ENCODE measurements at regions not wholly inside any gene's neighbourhood (a gene's known extent, or its start where the extent isn't known, plus 50 kb on each side); places are given as distances from the start of the nearest gene placed in this dataset.

- TF ChIP-seq JUND (IDR thresholded peaks at IDR 0.05): no peak
These were observed 142.0 kb upstream of the CHRM2 start (continued) for GRCh38 chr7:136726460-136726859.

- Histone ChIP-seq H3K9me3 (ENCODE audit: control insufficient read depth in 4 of 4, low read length in 3 of 4) (no peaks in the 10 kb centered on the region), H3K27me3 (ENCODE audit: control insufficient read depth in 4 of 4, insufficient read depth in 4 of 4, low read length in 3 of 4) (no peaks in the 10 kb centered on the region), H3K27ac (ENCODE audit: low read depth in 1 of 2, low read length in 2 of 2) (no peak overlapping the region), H3K9ac (ENCODE audit: low read depth in 1 of 2, low read length in 2 of 2) (no peak overlapping the region), H3K4me3 (ENCODE audit: low read depth in 1 of 3, low read length in 3 of 3) (no peak overlapping the region), H3K4me1 (ENCODE audit: control insufficient read depth in 4 of 4, insufficient read depth in 4 of 4, low read length in 3 of 4) (no peaks in the 10 kb centered on the region), H3K36me3 (ENCODE audit: control insufficient read depth in 4 of 4, insufficient read depth in 3 of 4, low read depth in 1 of 4, low read length in 3 of 4) (no peaks in the 10 kb centered on the region)
- 73% methylated on average over 6 of the region's 6 CpGs for WGBS
- DNase-seq (ENCODE audit: low spot score): no peak
- no peak for TF ChIP-seq MAX (IDR thresholded peaks at IDR 0.05)
- no peak for TF ChIP-seq FOXA2 (IDR thresholded peaks at IDR 0.05)
- TF ChIP-seq REST (IDR thresholded peaks at IDR 0.05): no peak
- TF ChIP-seq CTCF (IDR thresholded peaks at IDR 0.05; ENCODE audit: low read depth, low read length, missing input control): no peak
- TF ChIP-seq JUND (IDR thresholded peaks at IDR 0.05): no peak
- no peak for TF ChIP-seq RXRA (IDR thresholded peaks at IDR 0.05)
- no peak for TF ChIP-seq GABPA (IDR thresholded peaks at IDR 0.05 in 1 of 2, conservative IDR thresholded peaks at IDR 0.05 in 1 of 2)
- TF ChIP-seq HNF4A (conservative IDR thresholded peaks at IDR 0.05): no peak
- no peak for TF ChIP-seq RAD21 (IDR thresholded peaks at IDR 0.05)
- no peak for TF ChIP-seq NR2F2 (IDR thresholded peaks at IDR 0.05)
- TF ChIP-seq HNF4G (IDR thresholded peaks at IDR 0.05): no peak
- TF ChIP-seq TAF1 (conservative IDR thresholded peaks at IDR 0.05): no peak
These were observed 150.4 kb upstream of the CHRM2 start for GRCh38 chr7:136717910-136718557.

GRCh38 chr7:136714062-136714461 is 154.4 kb upstream of the CHRM2 start:
- Histone ChIP-seq H3K27me3 (ENCODE audit: control insufficient read depth in 4 of 4, insufficient read depth in 4 of 4, low read length in 3 of 4) (no peaks in the 10 kb centered on the region), H3K9me3 (ENCODE audit: control insufficient read depth in 4 of 4, low read length in 3 of 4) (no peaks in the 10 kb centered on the region), H3K4me3 (ENCODE audit: low read depth in 1 of 3, low read length in 3 of 3) (no peak overlapping the region), H3K9ac (ENCODE audit: low read depth in 1 of 2, low read length in 2 of 2) (no peak overlapping the region), H3K36me3 (ENCODE audit: control insufficient read depth in 4 of 4, insufficient read depth in 3 of 4, low read depth in 1 of 4, low read length in 3 of 4) (no peaks in the 10 kb centered on the region), H3K4me1 (ENCODE audit: control insufficient read depth in 4 of 4, insufficient read depth in 4 of 4, low read length in 3 of 4) (no peaks in the 10 kb centered on the region), H3K27ac (ENCODE audit: low read depth in 1 of 2, low read length in 2 of 2) (no peak overlapping the region)
- no peak for DNase-seq (ENCODE audit: low spot score)
- 87% methylated on average over 3 of the region's 3 CpGs for WGBS
- no peak for TF ChIP-seq REST (IDR thresholded peaks at IDR 0.05)
- no peak for TF ChIP-seq HNF4A (conservative IDR thresholded peaks at IDR 0.05)
- TF ChIP-seq MAX (IDR thresholded peaks at IDR 0.05): no peak
- TF ChIP-seq NR2F2 (IDR thresholded peaks at IDR 0.05): no peak
- no peak for TF ChIP-seq FOXA1 (IDR thresholded peaks at IDR 0.05)
- TF ChIP-seq HNF4G (IDR thresholded peaks at IDR 0.05): no peak
- no peak for TF ChIP-seq TAF1 (conservative IDR thresholded peaks at IDR 0.05)
- TF ChIP-seq ZBTB33 (IDR thresholded peaks at IDR 0.05): no peak
- TF ChIP-seq YY1 (IDR thresholded peaks at IDR 0.05): no peak
- no peak for TF ChIP-seq RAD21 (IDR thresholded peaks at IDR 0.05)
- no peak for TF ChIP-seq ATF3 (IDR thresholded peaks at IDR 0.05)
- TF ChIP-seq RXRA (IDR thresholded peaks at IDR 0.05): no peak
- no peak for TF ChIP-seq FOXA2 (IDR thresholded peaks at IDR 0.05)
- no peak for TF ChIP-seq GABPA (IDR thresholded peaks at IDR 0.05 in 1 of 2, conservative IDR thresholded peaks at IDR 0.05 in 1 of 2)
- TF ChIP-seq SP1 (IDR thresholded peaks at IDR 0.05): no peak
- TF ChIP-seq EGR1 (IDR thresholded peaks at IDR 0.05; ENCODE audit: low read depth in 2 of 2): no peak

Measured in liver (tissue), 8 donors.